ENCODE measurements at regions not wholly inside any gene's neighbourhood (a gene's known extent, or its start where the extent isn't known, plus 50 kb on each side); places are given as distances from the start of the nearest gene placed in this dataset.

DNA sequence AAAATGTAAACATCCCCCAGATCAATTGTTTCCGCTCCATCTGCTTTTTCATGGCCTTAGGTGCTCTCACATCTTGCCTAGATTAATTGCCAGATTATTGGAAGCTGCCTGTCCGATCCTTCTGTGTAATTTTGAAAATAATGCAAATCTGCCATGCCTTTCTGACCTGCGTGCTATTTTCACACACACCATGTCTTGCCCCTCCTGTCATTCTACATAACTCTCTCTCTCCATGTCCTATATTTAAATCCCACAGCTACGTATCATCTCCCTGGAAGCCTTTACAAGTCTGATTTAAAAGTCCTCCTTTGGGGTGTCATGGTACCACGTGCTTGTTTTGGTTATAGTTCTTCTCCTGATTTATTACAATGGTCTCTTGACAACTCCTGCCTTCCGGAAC is 247.6 kb upstream of the ELAVL2 start:
- TF ChIP-seq, protein P1, sequence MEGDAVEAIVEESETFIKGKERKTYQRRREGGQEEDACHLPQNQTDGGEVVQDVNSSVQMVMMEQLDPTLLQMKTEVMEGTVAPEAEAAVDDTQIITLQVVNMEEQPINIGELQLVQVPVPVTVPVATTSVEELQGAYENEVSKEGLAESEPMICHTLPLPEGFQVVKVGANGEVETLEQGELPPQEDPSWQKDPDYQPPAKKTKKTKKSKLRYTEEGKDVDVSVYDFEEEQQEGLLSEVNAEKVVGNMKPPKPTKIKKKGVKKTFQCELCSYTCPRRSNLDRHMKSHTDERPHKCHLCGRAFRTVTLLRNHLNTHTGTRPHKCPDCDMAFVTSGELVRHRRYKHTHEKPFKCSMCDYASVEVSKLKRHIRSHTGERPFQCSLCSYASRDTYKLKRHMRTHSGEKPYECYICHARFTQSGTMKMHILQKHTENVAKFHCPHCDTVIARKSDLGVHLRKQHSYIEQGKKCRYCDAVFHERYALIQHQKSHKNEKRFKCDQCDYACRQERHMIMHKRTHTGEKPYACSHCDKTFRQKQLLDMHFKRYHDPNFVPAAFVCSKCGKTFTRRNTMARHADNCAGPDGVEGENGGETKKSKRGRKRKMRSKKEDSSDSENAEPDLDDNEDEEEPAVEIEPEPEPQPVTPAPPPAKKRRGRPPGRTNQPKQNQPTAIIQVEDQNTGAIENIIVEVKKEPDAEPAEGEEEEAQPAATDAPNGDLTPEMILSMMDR (IDR thresholded peaks at IDR 0.05 in 8 of 11, conservative IDR thresholded peaks at IDR 0.05 in 3 of 11) = no peak
- no peak for TF ChIP-seq POLR2A (IDR thresholded peaks at IDR 0.05)
- no peak for TF ChIP-seq POLR2AphosphoS5 (IDR thresholded peaks at IDR 0.05)
